ENCODE measurements at regions not wholly inside any gene's neighbourhood (a gene's known extent, or its start where the extent isn't known, plus 50 kb on each side); places are given as distances from the start of the nearest gene placed in this dataset.

GRCh38 chr5:104177651-104178050, 615.1 kb upstream of the NUDT12 start (continued):
- TF ChIP-seq, protein P1, sequence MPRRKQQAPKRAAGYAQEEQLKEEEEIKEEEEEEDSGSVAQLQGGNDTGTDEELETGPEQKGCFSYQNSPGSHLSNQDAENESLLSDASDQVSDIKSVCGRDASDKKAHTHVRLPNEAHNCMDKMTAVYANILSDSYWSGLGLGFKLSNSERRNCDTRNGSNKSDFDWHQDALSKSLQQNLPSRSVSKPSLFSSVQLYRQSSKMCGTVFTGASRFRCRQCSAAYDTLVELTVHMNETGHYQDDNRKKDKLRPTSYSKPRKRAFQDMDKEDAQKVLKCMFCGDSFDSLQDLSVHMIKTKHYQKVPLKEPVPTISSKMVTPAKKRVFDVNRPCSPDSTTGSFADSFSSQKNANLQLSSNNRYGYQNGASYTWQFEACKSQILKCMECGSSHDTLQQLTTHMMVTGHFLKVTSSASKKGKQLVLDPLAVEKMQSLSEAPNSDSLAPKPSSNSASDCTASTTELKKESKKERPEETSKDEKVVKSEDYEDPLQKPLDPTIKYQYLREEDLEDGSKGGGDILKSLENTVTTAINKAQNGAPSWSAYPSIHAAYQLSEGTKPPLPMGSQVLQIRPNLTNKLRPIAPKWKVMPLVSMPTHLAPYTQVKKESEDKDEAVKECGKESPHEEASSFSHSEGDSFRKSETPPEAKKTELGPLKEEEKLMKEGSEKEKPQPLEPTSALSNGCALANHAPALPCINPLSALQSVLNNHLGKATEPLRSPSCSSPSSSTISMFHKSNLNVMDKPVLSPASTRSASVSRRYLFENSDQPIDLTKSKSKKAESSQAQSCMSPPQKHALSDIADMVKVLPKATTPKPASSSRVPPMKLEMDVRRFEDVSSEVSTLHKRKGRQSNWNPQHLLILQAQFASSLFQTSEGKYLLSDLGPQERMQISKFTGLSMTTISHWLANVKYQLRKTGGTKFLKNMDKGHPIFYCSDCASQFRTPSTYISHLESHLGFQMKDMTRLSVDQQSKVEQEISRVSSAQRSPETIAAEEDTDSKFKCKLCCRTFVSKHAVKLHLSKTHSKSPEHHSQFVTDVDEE (CRISPR knock-in tag; IDR thresholded peaks at IDR 0.05), result no peak
- TF ChIP-seq ZC3H10 (CRISPR knock-in tag; IDR thresholded peaks at IDR 0.05) (no peak), ARNTL (CRISPR knock-in tag; IDR thresholded peaks at IDR 0.05; ENCODE audit: borderline replicate concordance, low read depth) (no peak)

GRCh38 chr5:104172976-104173375, 610.4 kb upstream of the NUDT12 start:
- TF ChIP-seq ESRRG (CRISPR knock-in tag; IDR thresholded peaks at IDR 0.05) (no peak), ISL1 (CRISPR knock-in tag; IDR thresholded peaks at IDR 0.05) (0 out of 2 replicates have a peak, but pooled peaks have one; percentile 7), BACH2 (CRISPR knock-in tag; IDR thresholded peaks at IDR 0.05; ENCODE audit: borderline replicate concordance) (no peak), ZC3H10 (CRISPR knock-in tag; IDR thresholded peaks at IDR 0.05) (no peak), TCF4 (CRISPR knock-in tag; IDR thresholded peaks at IDR 0.05; ENCODE audit: borderline replicate concordance) (no peak)
- no peak for ATAC-seq

DNA sequence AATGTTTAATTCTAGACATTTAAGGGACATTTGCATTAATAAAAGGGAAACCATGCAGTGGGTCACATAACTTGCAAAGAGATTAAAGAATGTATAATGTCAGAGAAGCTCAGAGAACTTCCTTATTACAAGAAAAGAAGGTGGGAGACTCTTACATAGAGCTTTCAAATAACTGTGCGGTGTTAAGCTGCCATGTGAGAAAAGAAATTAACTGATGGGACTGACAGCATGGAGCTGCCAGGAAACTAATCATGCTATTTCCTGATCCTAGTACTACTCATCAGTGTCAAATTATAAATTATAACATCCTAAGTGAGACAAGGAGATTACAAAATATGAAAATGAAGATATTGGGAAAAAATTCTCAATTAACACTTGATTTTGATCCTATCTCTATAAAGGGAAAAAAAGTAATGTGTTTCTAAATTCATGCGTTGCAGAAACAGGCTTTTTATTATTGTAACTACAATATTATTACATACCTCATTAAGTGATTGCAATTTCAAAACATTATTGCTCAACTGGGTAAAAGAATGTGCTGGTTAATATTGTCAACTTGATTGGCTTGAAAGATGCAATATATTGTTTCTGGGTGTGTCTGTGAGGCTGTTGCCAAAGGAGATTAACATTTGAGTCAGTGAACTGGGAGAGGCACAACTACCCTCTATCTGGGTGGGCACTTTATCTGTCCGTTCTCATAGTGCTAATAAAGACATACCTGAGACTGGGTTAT, 609.5 kb upstream of the NUDT12 start:
- no peak for ATAC-seq
- no peak for TF ChIP-seq PPARA (CRISPR knock-in tag; IDR thresholded peaks at IDR 0.05; ENCODE audit: borderline replicate concordance)
- TF ChIP-seq PATZ1 (CRISPR knock-in tag; IDR thresholded peaks at IDR 0.05; ENCODE audit: borderline replicate concordance), result no peak

DNA sequence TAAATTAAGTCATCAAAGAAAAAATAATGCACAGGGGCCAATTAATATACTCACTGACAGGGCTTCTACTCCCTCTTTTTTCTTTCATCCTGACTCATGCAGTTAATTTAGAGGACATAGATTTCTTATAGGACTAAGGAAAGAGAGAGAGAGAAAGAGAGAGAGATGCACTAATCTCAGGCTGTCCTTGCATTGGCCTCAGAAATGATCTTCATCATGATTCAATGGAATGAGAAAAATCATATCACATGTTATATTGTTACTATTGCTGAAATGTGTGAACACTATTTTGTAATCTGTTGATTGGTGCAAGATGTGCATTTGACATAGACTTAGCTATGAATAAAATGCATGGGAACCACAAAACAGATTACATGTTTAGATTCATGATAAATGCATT, 608.3 kb upstream of the NUDT12 start:
- no peak for TF ChIP-seq PPARA (CRISPR knock-in tag; IDR thresholded peaks at IDR 0.05; ENCODE audit: borderline replicate concordance)
- no peak for TF ChIP-seq ZNF8 (CRISPR knock-in tag; IDR thresholded peaks at IDR 0.05)
- TF ChIP-seq, protein P2, sequence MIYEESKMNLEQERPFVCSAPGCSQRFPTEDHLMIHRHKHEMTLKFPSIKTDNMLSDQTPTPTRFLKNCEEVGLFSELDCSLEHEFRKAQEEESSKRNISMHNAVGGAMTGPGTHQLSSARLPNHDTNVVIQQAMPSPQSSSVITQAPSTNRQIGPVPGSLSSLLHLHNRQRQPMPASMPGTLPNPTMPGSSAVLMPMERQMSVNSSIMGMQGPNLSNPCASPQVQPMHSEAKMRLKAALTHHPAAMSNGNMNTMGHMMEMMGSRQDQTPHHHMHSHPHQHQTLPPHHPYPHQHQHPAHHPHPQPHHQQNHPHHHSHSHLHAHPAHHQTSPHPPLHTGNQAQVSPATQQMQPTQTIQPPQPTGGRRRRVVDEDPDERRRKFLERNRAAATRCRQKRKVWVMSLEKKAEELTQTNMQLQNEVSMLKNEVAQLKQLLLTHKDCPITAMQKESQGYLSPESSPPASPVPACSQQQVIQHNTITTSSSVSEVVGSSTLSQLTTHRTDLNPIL (CRISPR knock-in tag; IDR thresholded peaks at IDR 0.05; ENCODE audit: low read depth), result no peak
- no peak for TF ChIP-seq ZNF565 (CRISPR knock-in tag; conservative IDR thresholded peaks at IDR 0.05; ENCODE audit: low read depth)
- no peak for TF ChIP-seq CSDC2 (CRISPR knock-in tag; IDR thresholded peaks at IDR 0.05)
- TF ChIP-seq ZNF70 (CRISPR knock-in tag; IDR thresholded peaks at IDR 0.05), result no peak
- no peak for TF ChIP-seq GLIS3 (CRISPR knock-in tag; IDR thresholded peaks at IDR 0.05)
- TF ChIP-seq ISL1 (CRISPR knock-in tag; IDR thresholded peaks at IDR 0.05), result no peak

GRCh38 chr5:104146652-104147051, 584.1 kb upstream of the NUDT12 start:
- ATAC-seq, result peak; percentile 58
- TF ChIP-seq ARNTL (CRISPR knock-in tag; IDR thresholded peaks at IDR 0.05; ENCODE audit: borderline replicate concordance, low read depth) (no peak), ZFP3 (CRISPR knock-in tag; IDR thresholded peaks at IDR 0.05) (no peak), ZFP30 (CRISPR knock-in tag; IDR thresholded peaks at IDR 0.05) (no peak), PATZ1 (CRISPR knock-in tag; IDR thresholded peaks at IDR 0.05; ENCODE audit: borderline replicate concordance) (no peak), ISL1 (CRISPR knock-in tag; IDR thresholded peaks at IDR 0.05) (no peak), GLIS3 (CRISPR knock-in tag; IDR thresholded peaks at IDR 0.05) (no peak), TOX (CRISPR knock-in tag; IDR thresholded peaks at IDR 0.05; ENCODE audit: borderline replicate concordance) (no peak), BACH2 (CRISPR knock-in tag; IDR thresholded peaks at IDR 0.05; ENCODE audit: borderline replicate concordance) (no peak), ZNF8 (CRISPR knock-in tag; IDR thresholded peaks at IDR 0.05) (no peak), ZNF70 (CRISPR knock-in tag; IDR thresholded peaks at IDR 0.05) (no peak), SNAI2 (CRISPR knock-in tag; IDR thresholded peaks at IDR 0.05) (no peak), OSR1 (CRISPR knock-in tag; IDR thresholded peaks at IDR 0.05) (no peak), ZNF565 (CRISPR knock-in tag; conservative IDR thresholded peaks at IDR 0.05; ENCODE audit: low read depth) (no peak), PPARA (CRISPR knock-in tag; IDR thresholded peaks at IDR 0.05; ENCODE audit: borderline replicate concordance) (no peak), ESRRG (CRISPR knock-in tag; IDR thresholded peaks at IDR 0.05) (no peak), RARB (CRISPR knock-in tag; IDR thresholded peaks at IDR 0.05) (no peak)

More for the DNA sequence above, 608.3 kb upstream of the NUDT12 start:
- ATAC-seq, result 0 out of 3 replicates have a peak, but pooled peaks have one; percentile 22
